ENCODE measurements at regions not wholly inside any gene's neighbourhood (a gene's known extent, or its start where the extent isn't known, plus 50 kb on each side); places are given as distances from the start of the nearest gene placed in this dataset.
"Not testable (repeated sequence)": the region's sequence is repeated elsewhere in the genome, so short reads cannot be mapped to it uniquely, and the experiment has no call there.

GRCh38 chr11:96842731-96843130 lies 452.9 kb downstream of the JRKL start:
- TF ChIP-seq, protein P1, sequence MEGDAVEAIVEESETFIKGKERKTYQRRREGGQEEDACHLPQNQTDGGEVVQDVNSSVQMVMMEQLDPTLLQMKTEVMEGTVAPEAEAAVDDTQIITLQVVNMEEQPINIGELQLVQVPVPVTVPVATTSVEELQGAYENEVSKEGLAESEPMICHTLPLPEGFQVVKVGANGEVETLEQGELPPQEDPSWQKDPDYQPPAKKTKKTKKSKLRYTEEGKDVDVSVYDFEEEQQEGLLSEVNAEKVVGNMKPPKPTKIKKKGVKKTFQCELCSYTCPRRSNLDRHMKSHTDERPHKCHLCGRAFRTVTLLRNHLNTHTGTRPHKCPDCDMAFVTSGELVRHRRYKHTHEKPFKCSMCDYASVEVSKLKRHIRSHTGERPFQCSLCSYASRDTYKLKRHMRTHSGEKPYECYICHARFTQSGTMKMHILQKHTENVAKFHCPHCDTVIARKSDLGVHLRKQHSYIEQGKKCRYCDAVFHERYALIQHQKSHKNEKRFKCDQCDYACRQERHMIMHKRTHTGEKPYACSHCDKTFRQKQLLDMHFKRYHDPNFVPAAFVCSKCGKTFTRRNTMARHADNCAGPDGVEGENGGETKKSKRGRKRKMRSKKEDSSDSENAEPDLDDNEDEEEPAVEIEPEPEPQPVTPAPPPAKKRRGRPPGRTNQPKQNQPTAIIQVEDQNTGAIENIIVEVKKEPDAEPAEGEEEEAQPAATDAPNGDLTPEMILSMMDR (IDR thresholded peaks at IDR 0.05), result no peak
- DNase-seq, result no peak
- Histone ChIP-seq H3K4me3 (no peak overlapping the region), H3K9me3 (no peaks in the 10 kb centered on the region), H3K27ac (no peak overlapping the region), H3K4me1 (no peaks in the 10 kb centered on the region), H3K36me3 (no peaks in the 10 kb centered on the region), H3K27me3 (no peaks in the 10 kb centered on the region)
- intact Hi-C loops (cut with DNase I; ENCODE audit: low total_unique reads), result no loop called here

GRCh38 chr11:96854425-96854824 lies 464.6 kb downstream of the JRKL start:
- DNase-seq, result no peak
- Histone ChIP-seq H3K27ac (no peak overlapping the region), H3K4me1 (no peaks in the 10 kb centered on the region), H3K36me3 (no peaks in the 10 kb centered on the region), H3K9me3 (peaks cover 0 to 4% (median 0%) of the 10 kb centered on the region in 3 donors), H3K4me3 (no peak overlapping the region), H3K27me3 (no peaks in the 10 kb centered on the region)
- intact Hi-C loops (cut with DNase I; ENCODE audit: low total_unique reads), result no loop called here
- TF ChIP-seq, protein P1 (IDR thresholded peaks at IDR 0.05), result no peak

GRCh38 chr11:96861722-96862121 lies 471.9 kb downstream of the JRKL start:
- H3K36me3 ChIP-seq; DNase-seq; H3K27me3 ChIP-seq; H3K4me1 ChIP-seq; H3K27ac ChIP-seq; H3K4me3 ChIP-seq; H3K9me3 ChIP-seq; intact Hi-C loops (cut with DNase I; ENCODE audit: low total_unique reads): not testable (repeated sequence)

- intact Hi-C loops (cut with DNase I; ENCODE audit: low total_unique reads), result no loop called here
- no peaks in the 10 kb centered on the region for H3K27me3 ChIP-seq
- H3K4me1 ChIP-seq, result no peaks in the 10 kb centered on the region
- no peak for DNase-seq
- no peaks in the 10 kb centered on the region for H3K9me3 ChIP-seq
- H3K27ac ChIP-seq, result no peak overlapping the region
- H3K36me3 ChIP-seq, result no peaks in the 10 kb centered on the region
- H3K4me3 ChIP-seq, result no peak overlapping the region
- TF ChIP-seq, protein P1 (IDR thresholded peaks at IDR 0.05), result no peak
Measured at GRCh38 chr11:96863520-96863919, 473.7 kb downstream of the JRKL start.

DNA sequence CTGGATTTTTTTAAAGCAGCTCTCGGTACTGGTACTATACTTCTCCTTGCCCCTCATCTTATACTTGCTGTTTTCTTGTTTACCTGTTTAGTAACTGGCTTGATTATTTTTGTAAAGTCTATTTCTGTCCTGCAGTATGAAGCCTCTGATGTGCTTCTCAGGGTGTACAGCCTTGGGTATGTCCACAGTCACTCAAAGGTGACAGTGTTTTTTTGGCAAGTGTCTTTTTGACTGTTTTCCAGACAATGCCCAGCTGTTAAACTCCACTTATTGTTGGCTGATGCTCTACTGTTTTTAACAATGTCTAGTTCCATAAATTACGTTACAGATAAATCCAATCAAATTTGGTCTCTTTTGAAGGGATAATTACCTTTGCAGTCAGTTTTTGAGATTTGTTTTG lies 475.2 kb downstream of the JRKL start:
- no peaks in the 10 kb centered on the region for H3K36me3 ChIP-seq
- TF ChIP-seq, protein P1 (IDR thresholded peaks at IDR 0.05), result no peak
- intact Hi-C loops (cut with DNase I; ENCODE audit: low total_unique reads), result no loop called here
- H3K4me3 ChIP-seq, result no peak overlapping the region
- no peak for DNase-seq
- no peaks in the 10 kb centered on the region for H3K9me3 ChIP-seq
- no peaks in the 10 kb centered on the region for H3K4me1 ChIP-seq
- no peaks in the 10 kb centered on the region for H3K27me3 ChIP-seq
- H3K27ac ChIP-seq, result no peak overlapping the region

DNA sequence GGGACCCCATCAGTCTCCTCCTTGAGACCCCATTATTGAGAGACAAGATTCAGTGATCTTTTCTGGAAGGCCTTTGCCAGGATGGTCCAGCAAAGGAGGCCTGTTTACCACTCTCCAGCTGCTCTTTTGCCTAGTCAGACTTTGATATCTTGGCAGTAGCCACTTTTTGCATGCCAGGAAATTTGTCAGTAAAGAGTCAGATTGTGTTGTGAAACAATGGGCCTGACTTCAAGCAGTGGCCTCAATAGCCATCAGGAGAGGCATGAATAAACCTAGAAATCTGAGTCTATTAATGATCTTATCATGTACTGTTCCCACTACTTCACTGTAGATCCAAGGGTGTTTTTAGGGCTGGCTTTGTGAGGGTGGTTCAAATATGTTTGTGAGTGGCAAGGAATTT lies 479.4 kb downstream of the JRKL start:
- H3K27me3 ChIP-seq, result no peaks in the 10 kb centered on the region
- intact Hi-C loops (cut with DNase I; ENCODE audit: low total_unique reads), result no loop called here
- H3K4me1 ChIP-seq, result no peaks in the 10 kb centered on the region
- H3K4me3 ChIP-seq, result no peak overlapping the region
- H3K27ac ChIP-seq, result no peak overlapping the region
- TF ChIP-seq, protein P1 (IDR thresholded peaks at IDR 0.05), result no peak
- H3K36me3 ChIP-seq, result no peaks in the 10 kb centered on the region
- no peak for DNase-seq
- H3K9me3 ChIP-seq, result no peaks in the 10 kb centered on the region

All from tibial artery (tissue), 4 donors.